Activated CD4-positive, alpha-beta T cell treated with anti-CD3 and anti-CD28 coated beads, Interleukin-2, amount 50 U/mL, for 24 hours (primary cell): ENCODE measurements at regions not wholly inside any gene's neighbourhood (a gene's known extent, or its start where the extent isn't known, plus 50 kb on each side); places are given as distances from the start of the nearest gene placed in this dataset.
"Not testable (repeated sequence)": the region's sequence is repeated elsewhere in the genome, so short reads cannot be mapped to it uniquely, and the experiment has no call there.

ENCODE experiments used
- DNase-seq, 2 donors: peaks; one replicate each; pipeline ENCODE4 v3.0.0-alpha.2; 2020; ENCODE audit warnings: low read depth in 1 of 2, low spot score in 1 of 2

DNA sequence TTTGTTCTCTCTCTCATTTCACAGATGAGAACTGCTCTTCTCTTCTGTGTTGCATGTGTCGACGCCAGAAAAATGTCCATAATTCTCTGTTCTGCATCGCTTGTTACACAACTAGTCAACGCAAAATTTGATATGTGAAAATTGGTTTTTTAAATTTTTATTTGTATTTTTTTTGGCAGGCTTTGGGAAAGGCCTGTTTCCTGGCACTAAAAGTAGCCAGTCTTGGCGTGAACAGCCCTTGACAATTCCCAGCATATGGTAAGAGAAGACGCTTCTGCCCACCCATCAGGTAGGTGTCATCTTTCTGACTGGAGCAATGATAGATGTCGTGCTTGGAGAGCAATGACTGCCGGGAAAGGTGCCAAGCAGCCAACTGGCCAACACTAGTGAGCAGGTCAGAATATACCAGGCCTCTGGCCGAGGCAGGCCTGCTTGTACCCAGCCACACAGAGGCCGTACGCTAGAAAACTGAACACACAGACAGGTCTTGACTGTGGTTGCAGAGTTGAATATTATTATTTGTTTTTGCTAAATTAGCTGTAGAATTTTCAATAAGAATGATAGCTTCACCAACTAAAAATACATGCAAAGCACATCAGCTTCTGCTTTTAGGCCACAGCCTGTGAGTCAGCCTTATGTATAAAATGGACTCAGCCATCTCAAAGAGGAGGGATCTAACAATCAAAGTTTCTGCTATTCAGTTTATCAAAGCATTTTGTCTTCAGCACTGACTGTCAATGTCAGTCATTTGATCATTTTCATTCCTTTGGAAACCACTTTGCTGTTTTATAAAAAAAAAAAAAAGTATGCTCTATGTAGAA, 837.5 kb downstream of the MCTP2 start:
- DNase-seq, result no peak

DNA sequence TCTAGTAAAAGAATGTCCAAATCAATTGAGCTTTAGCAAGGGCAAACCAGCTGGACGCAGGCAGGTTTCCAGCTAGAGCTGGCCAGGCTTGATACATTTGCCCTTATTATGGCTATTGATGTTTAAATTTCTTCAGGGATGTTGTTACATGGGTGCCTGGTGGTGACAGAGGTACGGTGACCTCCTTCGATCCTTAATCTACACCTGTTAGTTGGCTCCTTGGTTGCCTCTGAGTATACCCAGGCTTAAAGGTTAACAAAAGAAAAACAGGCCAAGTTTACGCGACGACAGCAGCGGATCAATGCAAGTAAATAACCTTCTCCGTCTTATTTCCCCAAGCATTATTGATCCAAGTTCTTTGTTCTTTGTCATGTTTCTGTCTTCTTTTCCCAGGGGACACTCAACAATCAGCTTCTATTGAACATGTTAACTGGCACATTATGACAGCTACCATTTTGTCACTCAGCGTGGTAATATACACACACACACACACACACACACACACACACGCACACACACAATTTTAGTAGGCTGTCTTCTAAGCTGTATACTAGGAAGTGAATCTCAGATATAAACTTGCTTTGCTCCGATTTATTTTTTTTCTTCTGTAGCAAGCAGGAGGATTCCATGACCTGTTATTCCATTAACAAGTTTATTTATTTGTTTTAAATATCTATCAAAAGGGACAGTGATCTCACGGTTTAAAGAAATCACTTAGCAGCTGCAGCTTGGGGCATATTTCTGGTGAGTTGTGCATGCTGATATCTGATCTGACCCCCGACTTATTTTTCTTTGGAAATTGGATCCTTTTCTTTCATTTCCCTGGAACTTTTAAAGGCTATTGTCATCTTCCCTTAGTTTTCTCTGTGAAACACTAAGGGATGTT, 844.7 kb downstream of the MCTP2 start:
- no peak for DNase-seq

DNA sequence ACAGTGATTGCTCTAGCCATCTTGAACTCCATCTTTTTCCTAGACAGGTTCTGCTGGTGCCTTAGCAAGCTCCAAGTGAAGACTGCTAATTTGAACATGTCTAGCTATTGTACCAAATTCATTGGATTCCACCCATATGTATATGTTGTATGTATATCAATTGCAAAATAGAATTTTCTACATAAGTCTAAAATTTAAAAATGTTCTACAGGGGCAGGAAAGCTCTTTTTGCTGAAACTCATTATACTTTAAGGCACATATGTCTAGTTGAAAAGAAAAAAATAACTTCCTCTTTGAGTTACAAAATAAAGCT, 845.3 kb downstream of the MCTP2 start:
- no peak for DNase-seq

DNA sequence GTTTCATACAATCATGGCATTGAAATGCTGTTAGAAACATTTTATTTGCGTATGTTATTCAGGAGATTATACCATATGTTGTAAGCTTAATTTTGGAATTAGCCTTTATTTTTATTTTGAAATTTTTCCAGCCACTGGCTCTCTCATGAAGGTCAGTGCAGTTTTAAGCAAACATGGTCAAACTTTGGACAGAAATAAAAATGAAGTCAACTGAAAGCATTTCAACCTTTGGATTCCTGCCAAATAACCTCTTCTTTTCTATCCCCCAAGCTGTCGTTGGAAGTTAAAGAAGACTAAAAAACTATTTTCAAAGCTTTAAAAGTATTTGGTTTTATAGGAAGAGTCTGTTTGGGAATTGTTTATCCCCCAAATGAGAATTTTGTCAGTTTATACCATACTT, 846.6 kb downstream of the MCTP2 start:
- no peak for DNase-seq

DNA sequence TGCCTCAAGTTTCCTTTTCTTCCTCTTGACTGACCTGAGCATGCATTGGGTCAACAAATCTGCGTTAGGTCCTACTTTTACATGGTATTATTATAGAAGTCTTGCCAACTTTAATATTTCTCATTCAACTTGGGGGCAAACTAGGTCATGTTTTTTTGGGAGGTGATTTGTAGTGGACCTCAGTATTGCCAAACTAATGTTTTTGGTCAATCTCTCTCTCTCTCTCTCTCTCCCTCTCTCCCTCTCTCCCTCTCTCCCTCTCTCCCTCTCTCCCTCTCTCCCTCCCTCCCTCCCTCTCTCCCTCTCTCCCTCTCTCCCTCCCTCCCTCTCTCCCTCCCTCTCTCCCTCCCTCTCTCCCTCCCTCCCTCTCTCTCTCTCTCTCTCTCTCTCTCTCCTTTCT, 848.9 kb downstream of the MCTP2 start:
- not testable (repeated sequence) for DNase-seq

DNA sequence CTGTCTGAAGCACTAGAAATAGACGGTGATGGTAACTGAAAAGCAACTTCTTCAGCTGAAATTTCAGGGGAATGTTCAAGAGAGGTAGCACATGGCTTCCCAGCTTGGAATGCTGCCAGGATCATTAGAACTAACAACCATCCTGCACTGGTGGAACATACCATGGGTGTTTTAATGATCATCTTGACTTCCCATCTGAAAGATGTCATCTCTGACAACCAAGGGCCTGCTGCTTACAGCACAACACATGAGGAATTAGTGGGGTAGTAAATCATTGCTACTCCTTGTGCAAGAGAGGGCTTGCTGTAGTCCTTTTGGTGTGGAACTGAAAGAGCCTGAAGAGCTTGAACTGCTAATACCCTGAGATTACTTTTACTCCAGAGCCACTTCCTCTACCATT, 853.7 kb downstream of the MCTP2 start:
- no peak for DNase-seq

DNA sequence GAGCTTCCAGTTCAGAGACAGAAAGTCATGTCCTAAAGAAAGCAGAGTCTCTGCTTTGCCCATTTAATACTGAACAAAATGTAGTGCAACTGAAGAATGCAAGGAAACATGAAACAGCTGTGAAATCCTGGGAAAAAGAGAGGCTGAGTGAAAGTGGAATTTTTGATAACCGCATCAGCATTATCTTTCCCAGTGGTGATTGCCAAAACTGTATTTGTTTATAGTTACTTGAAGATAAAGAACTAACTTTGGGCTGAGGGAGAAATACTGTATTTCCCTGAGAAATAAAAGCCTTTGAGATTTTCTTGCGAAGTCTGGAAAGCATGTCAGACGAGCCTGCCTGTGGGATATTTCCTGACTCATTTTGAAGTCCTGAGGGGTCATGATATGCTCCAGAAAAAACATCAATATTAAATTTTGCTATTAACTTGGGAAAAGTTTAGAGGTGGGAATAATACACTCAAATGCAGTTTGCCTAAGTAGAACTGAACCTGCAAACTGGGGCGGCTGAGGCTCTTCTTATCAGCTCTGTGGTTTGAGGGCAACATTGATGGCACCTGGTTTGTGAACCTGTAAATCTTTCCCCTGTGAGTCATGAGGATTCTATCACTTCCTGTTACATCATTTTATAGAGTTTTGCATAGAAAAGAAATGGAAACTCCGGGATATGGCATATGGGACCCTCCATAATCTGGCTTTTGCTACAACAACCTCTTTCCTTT, 855.3 kb downstream of the MCTP2 start:
- DNase-seq, result no peak

DNA sequence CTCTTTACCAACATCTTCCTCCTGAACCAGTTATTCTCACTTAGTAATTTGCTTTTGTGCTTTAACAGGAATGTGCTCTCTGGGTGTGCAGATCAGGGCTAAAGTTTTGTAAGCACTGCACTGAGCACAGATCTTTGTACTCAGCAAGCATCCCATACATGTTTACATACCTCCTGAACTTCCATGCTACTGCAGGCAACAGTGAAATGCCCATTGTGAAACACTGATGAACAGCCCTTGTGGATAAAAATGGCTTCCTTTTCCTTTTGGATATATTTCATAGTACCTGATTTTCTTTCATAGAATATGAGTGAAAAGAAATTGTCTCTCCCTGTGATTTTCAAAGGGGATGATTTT, 855.9 kb downstream of the MCTP2 start:
- no peak for DNase-seq

DNA sequence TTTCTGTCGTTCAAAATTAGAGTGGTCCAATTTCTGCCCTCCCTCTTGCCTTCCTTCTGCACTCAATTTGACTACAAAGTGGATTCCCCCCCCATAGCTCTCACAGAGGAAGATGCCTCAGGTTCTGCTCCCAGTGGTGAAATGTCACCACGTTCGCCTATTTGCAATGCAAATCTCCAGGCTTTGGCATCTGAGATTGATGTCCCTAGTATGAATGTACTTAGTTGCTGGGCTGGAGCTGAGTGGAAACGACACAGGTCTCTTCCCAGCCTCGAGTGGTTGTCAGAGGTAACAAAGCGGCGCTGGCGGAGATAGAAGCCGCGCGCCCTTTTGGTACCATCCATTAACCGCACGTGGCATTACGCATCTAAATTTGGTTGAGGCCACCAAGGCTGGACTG, 860.1 kb downstream of the MCTP2 start:
- no peak for DNase-seq

DNA sequence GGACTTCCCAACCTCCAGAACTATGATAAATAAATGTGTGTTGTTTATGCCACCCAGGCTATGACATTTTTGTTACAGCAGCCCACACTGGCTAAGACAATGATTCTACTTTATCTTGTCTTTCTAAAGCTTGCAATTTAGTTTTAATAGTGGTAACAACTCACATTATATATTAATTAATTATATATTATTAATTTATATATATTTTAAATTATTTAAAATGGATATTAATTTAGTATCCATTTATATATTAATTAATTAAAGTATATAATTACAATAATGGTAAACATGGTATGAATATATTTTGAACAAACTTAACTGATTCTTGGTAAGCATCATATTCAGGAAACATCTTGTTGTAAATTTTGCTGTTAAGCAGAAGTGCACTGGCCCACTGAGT, 863.9 kb downstream of the MCTP2 start:
- no peak for DNase-seq

DNA sequence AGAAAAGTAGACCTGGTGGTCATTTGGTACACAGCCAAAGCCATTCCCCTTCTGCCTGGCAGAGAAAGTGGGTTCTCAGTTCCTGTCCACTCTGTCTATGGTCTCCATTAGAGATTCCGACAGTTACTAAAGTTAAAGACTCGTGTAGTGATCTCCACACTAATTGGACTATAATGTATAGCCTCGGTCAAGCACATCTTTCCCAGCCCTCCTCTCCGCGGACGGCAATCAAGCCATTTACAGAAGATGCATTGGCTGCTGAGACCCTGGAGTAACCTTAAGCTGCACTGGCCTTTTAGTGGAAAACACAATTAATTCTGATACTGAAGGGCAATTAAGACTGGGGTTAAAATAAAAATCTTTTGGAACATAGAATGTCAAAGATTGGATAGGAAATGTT, 865.3 kb downstream of the MCTP2 start:
- DNase-seq, result no peak

DNA sequence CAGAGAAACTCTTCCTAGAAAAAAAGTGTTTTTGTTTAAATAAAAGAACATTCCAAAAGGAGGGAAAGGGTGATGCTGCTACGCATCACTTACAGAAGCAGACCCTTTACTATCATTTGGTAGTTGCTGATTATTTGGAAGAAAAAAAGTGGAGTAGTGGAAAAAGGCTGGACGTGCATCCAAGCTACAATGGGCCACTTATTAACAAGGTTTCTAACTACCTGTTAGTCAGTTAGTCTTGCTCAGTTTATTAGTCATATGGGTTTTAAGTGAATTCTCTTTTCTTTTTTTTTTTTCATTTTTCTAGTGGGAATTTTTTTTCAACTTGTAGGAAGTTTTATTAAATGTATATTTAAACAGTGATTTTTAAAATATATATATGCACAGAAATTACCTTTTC, 866.0 kb downstream of the MCTP2 start:
- no peak for DNase-seq

DNA sequence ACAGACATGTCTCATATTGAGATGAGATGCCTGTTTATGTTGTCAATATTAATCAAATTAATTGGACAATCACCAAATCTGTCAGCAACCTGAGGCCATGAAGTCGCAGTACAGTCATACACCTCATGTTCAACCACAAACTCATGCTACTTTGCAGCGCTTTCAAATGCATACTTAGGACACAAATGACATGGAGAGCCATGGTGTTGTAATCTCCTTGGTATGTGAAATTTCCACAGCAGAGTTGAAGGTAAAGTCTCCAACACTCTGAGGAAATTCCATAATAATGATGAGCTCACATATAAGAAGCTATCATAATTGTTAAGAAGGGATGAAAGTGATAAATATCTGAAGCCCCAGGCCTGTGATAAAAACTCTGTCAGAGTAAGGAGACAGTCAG, 873.9 kb downstream of the MCTP2 start:
- DNase-seq, result no peak

DNA sequence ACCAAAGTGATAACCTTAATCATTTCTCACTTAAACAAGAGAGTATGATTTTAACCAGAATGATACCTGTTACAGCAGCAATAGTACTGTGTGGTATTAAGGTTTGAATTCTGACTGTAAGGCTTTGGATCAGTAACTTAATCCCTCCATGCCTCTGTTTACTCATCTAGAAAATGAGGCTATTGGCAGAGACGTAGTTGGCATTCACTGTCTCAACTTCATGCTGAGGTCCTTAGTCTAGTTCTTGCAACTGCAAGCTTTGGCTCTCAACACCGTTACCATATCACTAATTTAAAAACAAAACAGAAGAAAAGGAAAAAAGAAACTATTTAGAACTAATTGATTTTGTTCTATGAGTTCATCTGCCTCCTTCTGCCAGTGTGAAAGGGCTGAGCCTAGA, 875.4 kb downstream of the MCTP2 start:
- no peak for DNase-seq

DNA sequence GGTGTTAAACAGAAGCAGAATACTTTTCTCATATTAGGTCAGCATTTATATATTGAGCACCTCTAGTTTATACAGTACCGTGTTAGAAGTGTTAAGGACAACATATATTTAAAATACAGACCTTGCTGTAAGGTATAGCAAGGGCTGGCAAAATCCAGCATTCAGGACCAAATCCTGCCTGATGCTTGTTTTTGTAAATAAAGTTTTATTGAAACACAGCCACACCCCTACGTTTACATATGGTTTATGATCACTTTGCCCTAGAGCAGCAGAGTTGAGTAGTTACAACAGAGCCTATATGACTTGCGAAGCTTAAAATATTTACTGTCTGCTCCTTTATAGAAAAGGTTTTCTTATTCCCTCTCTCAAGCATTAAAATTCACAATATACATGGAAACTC, 877.3 kb downstream of the MCTP2 start:
- no peak for DNase-seq

DNA sequence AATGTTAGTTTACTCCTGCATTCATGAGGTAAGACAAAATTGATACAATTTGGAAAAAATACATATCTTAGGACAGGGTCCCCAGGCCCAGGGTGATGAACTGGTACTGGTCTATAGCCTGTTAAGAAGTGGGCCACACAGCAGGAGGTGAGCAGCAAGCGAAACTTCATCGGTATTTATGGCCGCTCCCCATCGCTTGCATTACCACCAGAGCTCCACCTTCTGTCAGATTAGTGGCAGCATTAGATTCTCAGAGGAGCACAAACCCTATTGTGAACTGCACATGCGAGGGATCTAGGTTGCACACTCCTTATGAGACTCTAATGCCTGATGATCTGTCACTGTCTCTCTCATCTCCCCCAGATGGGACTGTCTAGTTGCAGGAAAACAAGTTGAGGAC, 880.6 kb downstream of the MCTP2 start:
- DNase-seq, result no peak

DNA sequence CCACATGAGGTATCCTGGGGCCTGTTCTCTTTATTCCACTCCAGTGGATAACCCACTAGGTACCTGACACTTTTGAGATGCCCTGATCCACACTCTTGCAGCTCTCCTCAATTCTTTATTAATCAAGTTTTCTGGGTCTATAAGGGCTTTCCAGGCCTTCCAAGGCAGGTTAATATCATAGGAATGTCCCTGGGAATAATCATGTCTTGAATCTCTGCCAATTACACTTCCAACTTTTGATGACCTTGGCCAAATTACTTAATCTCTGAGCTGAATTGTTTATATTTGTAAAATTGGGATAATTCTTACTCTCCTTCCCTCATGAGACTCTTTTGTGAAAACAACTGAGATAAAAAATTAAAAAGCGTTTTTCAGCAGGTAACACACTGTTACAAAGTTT, 881.7 kb downstream of the MCTP2 start:
- DNase-seq, result no peak

DNA sequence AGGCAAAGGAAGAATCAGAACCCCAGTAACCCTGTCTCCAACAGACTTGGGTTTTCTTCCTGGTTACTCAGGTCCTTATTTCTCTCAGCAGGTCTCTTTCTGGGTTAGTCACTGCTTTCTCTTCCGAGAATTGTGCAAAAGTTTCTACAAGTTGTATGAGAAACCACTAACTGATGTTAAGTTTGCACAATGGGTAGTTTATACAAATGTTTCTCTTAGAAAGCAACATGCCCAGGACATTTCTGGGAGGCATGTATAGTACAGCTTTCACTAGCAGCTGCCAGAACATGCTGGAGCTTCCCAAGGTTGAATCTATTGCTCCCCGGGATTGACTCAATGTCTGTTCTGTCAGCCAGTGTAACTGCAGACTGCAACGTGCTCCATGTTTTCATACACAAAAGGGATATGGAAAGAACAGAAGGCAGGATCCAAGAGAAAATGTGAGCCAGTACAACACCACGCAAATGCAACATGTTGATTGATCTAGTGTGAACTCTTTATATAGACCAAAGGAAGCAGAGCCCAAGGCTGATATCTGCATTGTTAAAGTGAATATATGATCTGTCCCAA, 887.8 kb downstream of the MCTP2 start:
- DNase-seq, result no peak

DNA sequence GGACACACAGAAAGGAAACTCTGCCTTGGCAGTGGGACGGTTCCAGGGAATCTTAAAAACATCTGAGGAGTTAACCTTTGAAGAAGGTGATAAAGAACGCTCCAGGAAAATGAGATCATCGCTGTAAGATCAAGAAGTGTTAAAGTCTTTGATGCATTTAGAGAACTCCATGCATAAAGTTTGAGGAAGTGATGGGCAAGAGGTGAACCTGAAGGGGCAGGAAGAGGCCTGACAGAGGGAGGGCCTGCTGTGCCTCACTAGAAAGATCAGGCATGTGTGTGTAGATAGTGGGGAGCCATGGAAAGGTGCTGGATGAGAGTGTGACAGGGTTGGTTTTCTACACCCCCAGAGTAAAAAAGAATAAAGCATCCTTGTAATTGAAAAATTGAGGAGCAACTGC, 889.2 kb downstream of the MCTP2 start:
- no peak for DNase-seq

DNA sequence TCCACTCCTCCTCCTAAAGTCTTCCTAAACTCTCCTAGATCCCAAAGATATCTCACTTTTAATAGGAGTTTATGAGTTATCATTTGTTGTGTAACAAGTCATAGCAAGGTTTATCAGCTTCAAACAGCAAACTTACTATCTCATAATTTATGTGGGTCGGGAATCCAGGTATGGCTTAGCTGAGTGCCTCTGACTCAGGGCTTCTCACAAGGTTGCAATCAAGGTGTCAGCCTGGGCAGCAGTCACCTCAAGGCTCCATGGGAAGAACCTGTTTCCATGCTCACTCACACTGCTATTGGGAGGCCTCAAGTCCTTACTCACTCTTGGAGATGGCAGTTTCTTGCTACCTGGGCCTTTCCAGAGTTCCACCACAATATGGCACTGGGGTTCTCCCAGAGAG, 889.8 kb downstream of the MCTP2 start:
- DNase-seq, result no peak

DNA sequence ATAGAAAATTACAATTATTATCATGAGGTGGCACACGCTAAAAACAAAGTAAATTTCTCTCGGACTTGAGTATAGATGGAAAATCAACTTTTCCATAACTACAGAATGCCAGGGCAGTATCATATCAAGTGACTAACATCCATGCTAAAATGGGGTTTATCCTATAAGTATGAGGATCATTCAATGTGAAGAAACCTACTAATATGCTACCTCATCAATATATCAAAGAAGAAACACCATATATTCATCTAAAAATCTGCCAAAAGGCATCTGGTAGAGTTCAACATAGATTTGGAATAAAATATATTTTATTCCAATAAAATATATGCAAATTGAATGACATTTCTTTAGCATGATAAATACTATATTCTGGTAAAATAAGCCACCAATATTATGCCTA, 894.4 kb downstream of the MCTP2 start:
- DNase-seq, result no peak

DNA sequence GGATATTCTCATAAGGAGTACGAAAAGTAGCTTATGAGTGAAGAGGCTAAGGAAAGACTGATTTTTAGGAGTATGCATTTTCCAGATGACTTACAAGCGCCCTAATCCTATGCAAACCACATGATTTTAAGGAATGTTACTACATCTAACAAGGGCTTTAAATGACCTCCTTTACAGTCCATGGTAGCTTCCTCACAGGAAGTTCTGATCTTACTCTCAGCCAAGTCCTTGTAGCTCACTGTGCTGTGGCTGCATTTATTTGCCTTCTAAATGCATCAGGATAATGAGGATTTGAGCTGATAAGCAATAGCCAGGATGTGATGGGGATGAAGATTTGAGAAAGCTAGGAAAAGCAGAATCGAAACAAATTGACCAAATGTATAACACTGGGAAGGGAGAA, 896.0 kb downstream of the MCTP2 start:
- no peak for DNase-seq
